CD4-positive, alpha-beta T cell treated with Interleukin-6 at 100 ng/mL for 8 hours (primary cell): ENCODE measurements at regions not wholly inside any gene's neighbourhood (a gene's known extent, or its start where the extent isn't known, plus 50 kb on each side); places are given as distances from the start of the nearest gene placed in this dataset.

ENCODE experiments used
- DNase-seq: peaks from one replicate; pipeline ENCODE4 v3.0.0-alpha.2; 2020; ENCODE audit warnings: mixed read lengths, low spot score

- DNase-seq = no peak
These were observed 172.7 kb upstream of the ZEB2 start for GRCh38 chr2:144692661-144693060.

DNA sequence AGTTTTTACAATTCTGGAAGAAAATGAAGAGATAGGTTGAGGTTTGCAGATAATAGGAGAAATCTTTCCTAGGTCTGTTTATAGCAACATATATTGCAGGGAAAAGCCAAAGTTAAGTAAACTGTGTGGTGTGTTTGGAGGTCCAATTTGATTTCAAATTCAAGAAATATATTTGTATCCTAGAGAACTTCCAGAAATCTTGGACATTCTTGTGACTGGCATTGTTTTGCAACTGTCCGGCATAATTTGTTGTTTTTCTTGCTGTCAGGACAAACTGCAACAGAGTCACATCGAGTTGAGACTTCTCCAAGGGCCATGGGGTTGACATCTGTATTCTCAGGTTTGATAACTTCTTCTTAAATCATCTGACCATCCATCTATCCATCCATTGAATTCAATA is 170.9 kb upstream of the ZEB2 start:
- no peak for DNase-seq

DNA sequence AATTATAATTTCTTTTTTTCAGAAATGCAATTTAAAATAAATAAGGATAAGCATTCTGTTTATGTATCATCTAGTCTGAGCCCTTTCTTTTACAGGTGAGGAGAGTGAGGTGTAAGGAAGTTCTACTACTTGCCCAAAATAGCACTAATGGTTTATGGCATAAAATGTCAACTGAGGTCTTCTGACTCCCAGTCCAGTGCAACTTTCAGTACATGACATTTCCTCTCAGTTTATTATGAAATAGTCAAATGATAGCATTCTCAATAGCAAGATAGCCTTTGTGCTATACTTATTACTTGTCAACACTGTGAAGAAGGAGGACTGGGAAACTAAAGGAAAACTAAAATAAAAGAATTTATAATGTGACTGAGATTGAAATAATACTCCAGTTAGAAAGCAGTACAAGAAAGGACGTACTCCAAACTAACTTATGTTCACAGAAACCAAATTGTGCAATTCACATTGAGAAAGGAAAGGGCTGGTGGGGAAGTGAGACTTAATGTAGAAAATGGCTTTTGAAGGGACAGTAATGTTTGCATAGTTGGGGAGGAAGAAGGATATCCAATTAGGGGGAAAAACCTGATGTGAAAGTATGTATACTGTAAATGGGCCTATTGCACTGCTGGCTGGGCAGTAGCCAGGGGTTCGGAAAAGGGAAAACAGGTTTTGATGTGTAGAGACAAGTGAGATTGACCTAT is 166.7 kb upstream of the ZEB2 start:
- DNase-seq = no peak

DNA sequence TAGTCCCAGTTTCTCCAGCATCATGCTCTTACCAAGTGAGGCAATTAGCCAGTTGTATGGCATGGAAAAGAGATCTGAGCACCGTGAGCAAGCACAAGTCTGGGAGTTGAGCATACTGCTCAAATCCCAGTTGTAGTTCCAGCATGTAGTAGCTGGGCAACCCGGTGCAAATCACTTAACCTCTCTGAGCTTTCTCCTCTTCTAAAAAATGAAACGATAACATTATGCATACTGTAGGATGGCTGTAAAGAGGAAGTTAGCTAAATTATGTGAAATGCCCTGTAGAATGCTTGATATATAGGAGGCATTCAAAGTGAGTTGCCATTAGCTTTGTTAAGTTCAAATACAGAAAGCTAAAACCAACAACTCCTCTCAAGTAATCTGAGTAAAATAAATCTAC is 164.0 kb upstream of the ZEB2 start:
- DNase-seq = no peak

DNA sequence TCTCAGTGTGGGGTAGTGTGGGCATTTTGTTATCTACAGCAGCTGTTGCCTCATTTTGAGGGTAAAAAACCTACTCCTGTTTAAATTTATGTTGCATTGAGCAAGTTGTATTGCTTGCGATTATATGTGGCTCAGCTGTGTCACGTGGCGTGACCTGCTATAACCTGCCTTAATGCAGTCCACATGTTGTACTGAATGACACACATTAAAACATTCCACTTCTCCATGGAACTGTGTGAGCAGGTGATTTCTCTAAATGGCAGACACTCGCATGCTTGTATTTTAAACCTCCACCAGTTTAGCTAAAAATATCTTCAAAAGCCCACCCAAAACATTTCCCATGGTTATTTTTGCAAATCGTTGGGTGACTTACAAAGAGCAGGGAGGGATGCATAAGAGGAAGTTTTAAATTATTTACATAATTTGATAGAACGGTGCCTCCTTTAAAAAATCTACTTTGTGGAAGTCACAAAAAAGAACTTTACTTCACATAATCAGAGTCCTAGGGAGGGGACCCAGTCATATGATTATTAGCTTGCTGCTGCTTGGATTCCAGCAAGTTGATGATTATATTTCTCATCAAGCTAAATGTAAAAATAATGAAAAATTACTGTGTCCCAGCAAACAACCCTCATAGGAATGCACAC is 163.3 kb upstream of the ZEB2 start:
- DNase-seq = no peak

GRCh38 chr2:144682248-144682647 is 162.3 kb upstream of the ZEB2 start:
- DNase-seq = no peak

- DNase-seq = no peak
These were observed 161.5 kb upstream of the ZEB2 start for GRCh38 chr2:144681389-144681788.

- DNase-seq = no peak
These were observed 160.0 kb upstream of the ZEB2 start for GRCh38 chr2:144679942-144680341.

GRCh38 chr2:144678736-144679135 is 158.8 kb upstream of the ZEB2 start:
- DNase-seq = no peak

- DNase-seq = no peak
These were observed 155.8 kb upstream of the ZEB2 start for GRCh38 chr2:144675731-144676130.

- DNase-seq = no peak
These were observed 155.4 kb upstream of the ZEB2 start for GRCh38 chr2:144675331-144675730.

GRCh38 chr2:144674071-144674470 is 154.2 kb upstream of the ZEB2 start:
- no peak for DNase-seq

DNA sequence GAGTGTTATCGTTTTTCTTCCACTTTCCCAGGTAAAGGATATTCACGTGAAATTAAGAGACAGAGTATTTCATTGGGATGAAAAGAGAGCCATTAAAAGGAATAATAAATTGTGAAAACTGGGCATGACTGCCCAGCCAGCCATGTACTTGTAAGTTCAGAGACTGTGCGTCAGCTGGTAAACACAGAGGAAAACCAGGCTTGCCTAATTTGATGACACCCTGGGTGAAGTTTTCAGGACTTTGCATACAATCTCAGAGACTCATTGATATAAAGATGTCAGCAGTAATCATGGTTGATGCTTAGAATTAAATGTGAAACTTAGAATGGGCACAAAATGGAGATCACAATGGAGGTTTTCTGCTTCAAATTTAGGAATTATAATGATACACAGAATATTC is 153.5 kb upstream of the ZEB2 start:
- no peak for DNase-seq

GRCh38 chr2:144671695-144672455 is 152.0 kb upstream of the ZEB2 start:
- no peak for DNase-seq

GRCh38 chr2:144670738-144671137 is 150.8 kb upstream of the ZEB2 start:
- no peak for DNase-seq

GRCh38 chr2:144670080-144670479 is 150.2 kb upstream of the ZEB2 start:
- no peak for DNase-seq

GRCh38 chr2:144669196-144669987 is 149.5 kb upstream of the ZEB2 start:
- DNase-seq = no peak

GRCh38 chr2:144668493-144669110 is 148.7 kb upstream of the ZEB2 start:
- DNase-seq = no peak

GRCh38 chr2:144666032-144666431 is 146.1 kb upstream of the ZEB2 start:
- DNase-seq = no peak

DNA sequence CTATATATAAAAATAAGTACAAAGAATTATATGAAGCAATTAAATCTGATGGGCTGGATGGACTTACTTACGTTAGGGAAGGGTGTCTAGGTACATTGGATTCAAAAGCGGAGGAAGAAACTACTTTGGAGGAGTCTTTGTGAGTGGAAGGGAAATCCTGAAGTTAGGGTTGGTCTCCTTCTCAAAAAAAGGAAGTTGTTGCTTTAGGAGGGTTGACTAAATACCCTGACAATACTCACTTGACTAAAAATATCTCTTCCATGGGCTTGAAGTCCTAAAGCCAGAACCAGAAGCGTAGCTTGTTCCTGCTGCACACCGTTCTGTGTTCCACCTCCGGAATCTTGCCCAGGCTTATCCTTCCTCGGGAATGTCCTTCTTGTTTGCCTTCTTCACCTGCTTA is 143.3 kb upstream of the ZEB2 start:
- DNase-seq = no peak

GRCh38 chr2:144660518-144661316 is 140.8 kb upstream of the ZEB2 start:
- DNase-seq = no peak
